Epithelial cell of esophagus (primary cell): ENCODE measurements at regions not wholly inside any gene's neighbourhood (a gene's known extent, or its start where the extent isn't known, plus 50 kb on each side); places are given as distances from the start of the nearest gene placed in this dataset.
A peak's percentile ranks its signal among the peaks of the same experiment; 100 is the strongest.

Experiments
- DNase-seq: peaks from one replicate; pipeline ENCODE4 v3.0.0; 2010; ENCODE audit warnings: low read depth
- H3K4me3 ChIP-seq: 2 replicates; pipeline ENCODE4 v1.5.1; 2011; ENCODE audit warnings: mild to moderate bottlenecking, low read length, control low read depth
- TF ChIP-seq, protein P1 (sequence below): IDR thresholded peaks from 2 replicates; pipeline ENCODE4 v1.5.1; 2011; ENCODE audit warnings: low read depth, mild to moderate bottlenecking, low read length, control low read depth, inconsistent platforms; ENCODE audit not compliant: insufficient read depth; ENCODE audit errors: missing control alignments

GRCh38 chr7:7118822-7119221, 63.5 kb upstream of the C1GALT1 start:
- TF ChIP-seq, protein P1, sequence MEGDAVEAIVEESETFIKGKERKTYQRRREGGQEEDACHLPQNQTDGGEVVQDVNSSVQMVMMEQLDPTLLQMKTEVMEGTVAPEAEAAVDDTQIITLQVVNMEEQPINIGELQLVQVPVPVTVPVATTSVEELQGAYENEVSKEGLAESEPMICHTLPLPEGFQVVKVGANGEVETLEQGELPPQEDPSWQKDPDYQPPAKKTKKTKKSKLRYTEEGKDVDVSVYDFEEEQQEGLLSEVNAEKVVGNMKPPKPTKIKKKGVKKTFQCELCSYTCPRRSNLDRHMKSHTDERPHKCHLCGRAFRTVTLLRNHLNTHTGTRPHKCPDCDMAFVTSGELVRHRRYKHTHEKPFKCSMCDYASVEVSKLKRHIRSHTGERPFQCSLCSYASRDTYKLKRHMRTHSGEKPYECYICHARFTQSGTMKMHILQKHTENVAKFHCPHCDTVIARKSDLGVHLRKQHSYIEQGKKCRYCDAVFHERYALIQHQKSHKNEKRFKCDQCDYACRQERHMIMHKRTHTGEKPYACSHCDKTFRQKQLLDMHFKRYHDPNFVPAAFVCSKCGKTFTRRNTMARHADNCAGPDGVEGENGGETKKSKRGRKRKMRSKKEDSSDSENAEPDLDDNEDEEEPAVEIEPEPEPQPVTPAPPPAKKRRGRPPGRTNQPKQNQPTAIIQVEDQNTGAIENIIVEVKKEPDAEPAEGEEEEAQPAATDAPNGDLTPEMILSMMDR: no peak
- DNase-seq: no peak
- no peak overlapping the region for H3K4me3 ChIP-seq

DNA sequence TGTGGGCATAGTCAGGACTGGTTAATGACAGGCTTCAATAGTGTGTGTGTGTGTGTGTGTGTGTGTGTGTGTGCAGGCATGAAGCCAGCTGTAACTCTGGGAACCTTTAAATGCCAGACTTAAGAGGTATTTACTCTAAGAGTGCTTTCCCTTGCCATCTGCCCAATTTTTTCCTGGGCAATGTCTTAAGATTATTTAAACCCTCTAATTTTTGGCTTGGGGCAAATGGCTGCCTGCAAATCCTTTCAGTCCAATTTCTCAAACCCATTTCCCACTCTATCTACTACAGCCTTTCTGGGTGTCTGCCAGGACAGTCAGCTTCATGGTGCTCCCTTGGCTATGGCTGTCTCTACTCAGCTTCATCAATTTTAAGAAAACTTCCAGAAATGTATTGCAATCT, 62.6 kb upstream of the C1GALT1 start:
- TF ChIP-seq, protein P1: no peak
- DNase-seq: no peak
- no peak overlapping the region for H3K4me3 ChIP-seq

- TF ChIP-seq, protein P1: no peak
- H3K4me3 ChIP-seq: no peak overlapping the region
- DNase-seq: no peak
Observed at GRCh38 chr7:7122033-7122478, 60.3 kb upstream of the C1GALT1 start.

DNA sequence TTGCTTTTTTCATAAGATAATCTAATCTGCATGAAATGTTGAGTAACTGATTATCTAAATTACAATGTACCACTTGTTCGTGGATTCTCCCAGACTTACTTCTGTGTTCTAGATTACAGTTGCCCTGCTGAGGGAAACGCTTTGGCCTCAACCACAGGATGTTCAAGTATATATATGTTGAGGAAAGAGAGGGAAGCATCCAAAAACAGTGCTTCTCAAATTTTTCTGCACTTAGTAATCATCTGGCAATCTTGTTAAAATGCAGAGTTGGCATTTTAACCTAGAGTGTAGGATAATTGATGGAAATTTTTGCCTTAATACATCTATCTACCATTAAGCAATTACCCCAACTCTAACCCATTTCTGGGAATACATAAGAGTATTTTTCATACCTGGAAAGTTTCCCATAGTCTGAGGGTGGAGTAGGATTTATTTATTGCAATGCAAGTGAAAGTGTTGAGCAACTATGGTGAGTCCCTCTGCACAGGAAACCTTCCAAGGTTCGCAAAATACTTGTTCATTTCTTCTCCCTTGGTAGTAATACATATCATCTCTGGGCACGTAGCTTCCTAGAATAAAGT, 59.6 kb upstream of the C1GALT1 start:
- H3K4me3 ChIP-seq: no peak overlapping the region
- DNase-seq: peak; percentile 78
- TF ChIP-seq, protein P1: no peak

DNA sequence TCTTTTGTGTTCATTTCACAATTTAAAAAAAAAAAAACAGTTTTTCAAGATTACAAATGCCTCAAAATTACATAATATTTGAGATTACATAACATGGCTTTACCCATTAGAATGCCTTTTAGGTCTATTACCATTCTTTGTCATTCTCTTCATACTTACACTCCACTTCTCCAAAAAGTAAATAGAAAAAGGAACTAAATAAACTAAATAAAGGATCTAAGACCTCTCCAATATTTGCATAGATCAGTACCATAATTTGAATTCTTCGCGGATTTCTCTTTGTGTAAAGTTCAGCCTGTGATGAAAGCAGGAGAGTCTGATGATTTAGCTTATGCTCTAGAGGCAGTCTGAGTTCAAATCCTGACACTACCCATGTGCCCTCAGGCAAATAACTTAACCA, 56.4 kb upstream of the C1GALT1 start:
- DNase-seq: no peak
- TF ChIP-seq, protein P1: no peak
- no peak overlapping the region for H3K4me3 ChIP-seq

DNA sequence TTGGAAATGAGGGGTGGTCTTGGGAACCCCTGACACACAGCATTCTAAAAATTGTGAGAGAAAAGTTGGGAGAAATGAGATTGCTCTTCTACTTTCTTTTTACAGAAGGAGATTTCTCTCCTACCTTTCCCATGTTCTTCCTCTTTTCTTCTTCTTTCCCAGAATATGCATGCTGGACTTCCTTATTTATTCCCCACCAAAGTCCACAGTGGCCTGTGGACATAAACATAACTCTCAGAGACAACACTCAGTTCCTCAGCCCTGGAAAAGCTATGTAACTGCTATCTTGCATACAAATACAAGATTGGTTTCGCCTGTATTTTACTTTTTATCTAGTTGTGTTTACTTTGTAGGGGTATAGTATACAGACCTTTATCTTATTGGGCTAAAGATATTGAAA, 54.6 kb upstream of the C1GALT1 start:
- TF ChIP-seq, protein P1: no peak
- H3K4me3 ChIP-seq: no peak overlapping the region
- DNase-seq: no peak

- TF ChIP-seq, protein P1: no peak
- H3K4me3 ChIP-seq: no peak overlapping the region
- no peak for DNase-seq
Observed at GRCh38 chr7:7129381-7129780, 53.0 kb upstream of the C1GALT1 start.
